Pulmonary artery endothelial cell (primary cell): ENCODE measurements at regions not wholly inside any gene's neighbourhood (a gene's known extent, or its start where the extent isn't known, plus 50 kb on each side); places are given as distances from the start of the nearest gene placed in this dataset.
"Not testable (repeated sequence)": the region's sequence is repeated elsewhere in the genome, so short reads cannot be mapped to it uniquely, and the experiment has no call there.

ENCODE experiments used
- DNase-seq: peaks from one replicate; pipeline ENCODE4 v3.0.0-alpha.2; 2011; ENCODE audit warnings: low read depth, low spot score

DNA sequence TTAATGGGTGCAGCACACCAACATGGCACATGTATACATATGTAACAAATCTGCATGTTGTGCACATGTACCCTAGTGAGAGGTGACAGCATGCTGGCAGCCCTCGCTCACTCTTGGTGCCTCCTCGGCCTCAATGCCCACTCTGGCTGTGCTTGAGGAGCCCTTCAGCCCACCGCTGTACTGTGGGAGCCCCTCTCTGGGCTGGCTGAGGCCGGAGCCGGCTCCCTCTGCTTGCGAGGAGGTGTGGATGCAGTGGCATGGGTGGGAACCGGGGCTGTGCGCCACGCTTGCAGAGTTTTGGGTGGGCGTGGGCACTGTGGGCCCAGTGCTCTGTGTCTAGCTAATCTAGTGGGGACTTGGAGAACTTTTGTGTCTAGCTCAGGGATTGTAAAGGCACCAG lies 315.9 kb upstream of the MAN1A1 start:
- DNase-seq, result not testable (repeated sequence)

GRCh38 chr6:119661628-119662027 lies 312.1 kb upstream of the MAN1A1 start:
- no peak for DNase-seq

DNA sequence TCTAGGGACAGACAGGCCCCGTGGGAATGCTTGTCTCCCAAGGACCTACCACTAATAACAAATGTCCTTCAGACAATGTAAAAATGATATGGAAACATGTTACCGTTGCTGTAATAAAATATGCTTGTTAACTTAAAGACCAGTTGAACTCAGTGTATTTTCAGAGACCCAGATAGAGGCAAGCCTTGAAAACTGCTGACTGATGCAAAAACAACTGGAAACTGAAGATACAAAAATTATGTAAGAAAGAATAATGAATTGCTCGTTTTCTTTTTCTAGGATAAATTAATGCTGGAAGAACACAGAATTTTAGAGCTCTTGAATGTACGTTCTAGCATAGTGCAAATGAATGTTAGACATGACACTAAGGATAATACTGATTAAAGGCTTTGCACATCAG lies 311.5 kb upstream of the MAN1A1 start:
- no peak for DNase-seq

DNA sequence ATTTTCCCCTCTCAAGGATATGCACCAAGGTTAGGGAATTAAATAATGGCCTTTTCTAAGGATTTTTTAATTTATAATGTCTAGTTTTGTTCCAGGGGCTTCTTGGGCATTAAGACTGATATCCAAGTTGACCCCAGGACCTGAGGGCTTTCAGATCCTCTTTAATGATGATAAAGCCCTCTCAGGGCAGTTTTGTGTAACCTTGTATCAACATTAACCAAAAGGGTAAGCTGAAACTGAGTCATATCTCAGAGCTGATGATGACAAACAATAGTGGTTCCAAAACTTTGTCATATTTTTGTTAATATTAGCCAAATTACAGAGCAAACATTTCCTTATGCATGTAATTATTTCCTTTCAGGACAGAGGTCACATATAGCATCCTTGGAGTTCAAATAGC lies 309.4 kb upstream of the MAN1A1 start:
- no peak for DNase-seq

DNA sequence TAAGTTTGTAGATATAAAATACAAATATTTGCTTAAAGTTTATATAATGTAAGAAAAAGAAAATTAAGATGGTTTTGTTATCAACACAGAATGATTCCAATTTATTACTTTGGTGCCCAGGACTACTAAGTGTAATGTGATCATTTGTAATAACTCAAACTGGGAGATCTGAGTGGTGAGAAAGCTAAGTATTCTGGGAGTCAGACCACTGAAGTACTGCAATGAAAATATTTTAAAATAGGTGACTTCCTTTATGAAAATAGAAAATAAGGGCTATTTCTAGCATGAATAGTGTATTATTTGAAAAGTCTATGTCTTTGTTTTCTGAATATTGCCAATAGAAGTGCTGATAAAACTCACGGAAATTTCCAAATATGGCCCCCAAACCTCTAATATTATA lies 305.6 kb upstream of the MAN1A1 start:
- DNase-seq, result no peak

- DNase-seq, result no peak
These were observed 303.8 kb upstream of the MAN1A1 start for GRCh38 chr6:119653329-119653728.

- no peak for DNase-seq
These were observed 300.0 kb upstream of the MAN1A1 start for GRCh38 chr6:119649531-119649930.

DNA sequence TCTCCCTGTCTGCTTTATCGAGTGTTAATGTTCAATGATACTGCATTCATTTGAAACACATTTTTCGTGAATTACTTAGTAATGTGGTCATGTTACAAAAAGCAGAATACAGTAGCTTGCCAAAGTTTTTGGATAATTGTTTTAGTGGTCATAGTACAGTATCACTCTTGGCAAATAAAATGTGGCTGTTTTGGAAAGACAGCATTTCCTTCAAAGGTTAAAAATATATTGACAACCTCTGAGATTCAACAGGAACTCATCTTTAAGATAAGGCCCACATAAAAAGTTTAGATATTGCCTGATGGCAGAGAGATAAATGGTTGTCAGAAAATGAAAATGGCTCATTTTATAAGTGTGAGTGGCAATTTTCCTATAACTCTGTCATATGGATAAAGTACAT lies 297.7 kb upstream of the MAN1A1 start:
- DNase-seq, result no peak

DNA sequence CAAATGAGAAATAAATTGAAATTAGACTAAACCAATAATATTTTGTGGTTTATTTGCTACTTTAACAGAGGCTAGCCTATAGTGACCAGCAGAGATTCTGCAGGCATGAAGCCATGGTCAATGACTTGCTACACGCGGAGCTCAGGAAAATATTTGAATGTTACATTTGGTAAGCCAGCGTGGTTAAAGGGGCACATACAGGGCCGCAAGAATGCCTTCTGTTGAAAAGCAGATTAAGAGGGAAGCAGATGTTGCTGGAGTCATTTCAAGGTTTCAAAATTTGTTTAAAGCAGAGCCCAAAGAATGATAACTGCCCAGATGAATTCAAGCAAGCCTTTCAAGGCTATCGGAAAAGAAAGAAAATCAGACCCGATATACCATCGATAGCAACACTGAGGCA lies 294.3 kb upstream of the MAN1A1 start:
- no peak for DNase-seq

GRCh38 chr6:119637768-119638167 lies 288.2 kb upstream of the MAN1A1 start:
- DNase-seq, result no peak

DNA sequence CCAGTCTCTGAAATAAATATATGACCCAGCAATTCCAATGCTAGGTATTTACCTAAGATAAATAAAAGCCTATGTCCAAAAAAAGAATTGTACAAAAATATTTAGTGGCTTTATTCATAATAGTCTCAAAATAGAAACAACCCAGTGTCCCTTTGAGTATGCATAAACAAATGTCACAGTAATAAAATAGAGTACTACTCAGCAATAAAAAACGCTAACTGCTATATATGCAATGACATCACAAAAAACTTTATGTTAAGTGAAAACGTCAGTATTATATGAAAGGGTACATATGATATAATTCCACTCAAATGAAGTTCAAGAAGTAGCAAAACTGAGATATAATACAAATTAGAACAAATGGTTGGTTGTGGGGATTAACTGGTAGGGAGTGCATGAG lies 286.5 kb upstream of the MAN1A1 start:
- DNase-seq, result no peak

DNA sequence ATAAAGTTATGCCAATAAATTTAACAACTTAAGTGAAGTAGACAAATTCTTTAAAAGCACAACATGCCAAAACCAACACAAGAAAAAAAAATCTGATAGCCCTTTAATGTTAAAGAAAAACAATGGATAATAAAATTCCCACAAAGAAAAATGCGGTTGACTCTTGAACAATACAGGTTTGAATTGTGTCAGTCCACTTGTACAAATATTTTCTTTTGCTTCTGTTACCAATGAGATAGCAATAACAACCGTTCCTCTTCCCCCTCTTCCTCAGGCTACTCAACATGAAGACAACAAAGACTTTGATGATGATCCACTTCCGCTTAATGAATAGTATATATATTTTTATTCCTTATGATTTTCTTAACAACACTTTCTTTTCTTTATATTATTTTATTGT lies 283.9 kb upstream of the MAN1A1 start:
- no peak for DNase-seq

- no peak for DNase-seq
These were observed 281.1 kb upstream of the MAN1A1 start for GRCh38 chr6:119630561-119631192.

DNA sequence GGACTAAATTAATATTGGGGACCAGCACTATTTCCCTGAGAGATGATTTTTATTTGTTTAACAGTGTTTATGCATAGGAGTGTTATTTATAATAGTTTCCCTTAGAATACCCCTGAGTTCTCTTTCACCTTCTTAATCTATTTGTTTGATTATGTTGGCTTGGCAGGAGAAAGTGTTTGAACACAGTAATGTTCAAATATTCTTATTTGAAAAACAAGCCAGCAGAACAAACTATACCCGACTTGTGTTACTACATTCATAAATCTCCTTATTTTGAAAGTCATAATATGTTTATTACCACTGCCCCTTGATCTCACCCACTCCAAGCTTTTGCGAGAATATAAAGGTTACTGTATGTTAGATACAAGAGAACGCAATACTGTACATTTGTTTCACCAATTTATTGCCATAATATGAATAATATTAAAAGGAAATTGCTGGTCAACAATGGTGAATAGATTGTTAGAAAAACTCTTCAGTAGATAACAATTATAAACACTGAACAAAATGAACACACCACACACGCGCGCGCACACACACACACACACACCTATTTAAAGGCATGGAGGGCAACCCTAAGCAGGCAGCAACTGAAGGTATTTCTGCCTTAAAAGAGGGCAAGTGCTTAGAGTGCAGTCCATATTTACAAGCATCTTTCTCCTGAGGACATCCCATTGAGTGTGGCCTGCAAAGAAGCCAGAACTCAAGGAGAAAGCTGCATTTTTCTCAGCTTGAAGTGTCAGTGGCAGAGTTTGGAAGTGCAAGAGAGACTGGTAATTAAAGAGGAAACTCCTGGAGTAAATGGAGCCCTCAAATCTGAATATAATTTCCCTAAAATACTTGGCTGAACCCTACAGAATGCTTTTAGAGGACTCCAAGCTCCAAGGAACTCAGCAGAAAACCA lies 279.4 kb upstream of the MAN1A1 start:
- no peak for DNase-seq

GRCh38 chr6:119627908-119628669 lies 278.5 kb upstream of the MAN1A1 start:
- no peak for DNase-seq

GRCh38 chr6:119626884-119627619 lies 277.5 kb upstream of the MAN1A1 start:
- DNase-seq, result no peak

GRCh38 chr6:119620846-119621555 lies 271.4 kb upstream of the MAN1A1 start:
- no peak for DNase-seq

DNA sequence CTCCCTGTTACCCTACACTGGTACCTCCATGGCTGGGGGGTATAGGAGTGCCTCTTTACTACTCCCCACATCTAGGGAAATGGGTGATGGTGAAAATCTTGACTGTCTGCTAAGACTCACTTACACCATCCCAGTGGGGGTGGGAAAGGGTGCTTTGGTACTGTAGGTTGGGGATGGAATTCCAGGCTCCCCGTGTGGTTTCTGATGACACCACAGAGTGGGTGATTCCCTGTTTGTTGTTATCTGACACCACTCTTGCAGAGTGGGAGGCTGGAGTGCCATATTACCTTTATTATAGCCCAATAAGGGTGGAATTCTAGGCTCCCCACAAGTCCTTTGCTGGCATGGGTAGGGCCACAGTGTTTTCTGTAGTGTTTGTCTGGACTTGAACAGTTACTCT lies 264.6 kb upstream of the MAN1A1 start:
- no peak for DNase-seq

DNA sequence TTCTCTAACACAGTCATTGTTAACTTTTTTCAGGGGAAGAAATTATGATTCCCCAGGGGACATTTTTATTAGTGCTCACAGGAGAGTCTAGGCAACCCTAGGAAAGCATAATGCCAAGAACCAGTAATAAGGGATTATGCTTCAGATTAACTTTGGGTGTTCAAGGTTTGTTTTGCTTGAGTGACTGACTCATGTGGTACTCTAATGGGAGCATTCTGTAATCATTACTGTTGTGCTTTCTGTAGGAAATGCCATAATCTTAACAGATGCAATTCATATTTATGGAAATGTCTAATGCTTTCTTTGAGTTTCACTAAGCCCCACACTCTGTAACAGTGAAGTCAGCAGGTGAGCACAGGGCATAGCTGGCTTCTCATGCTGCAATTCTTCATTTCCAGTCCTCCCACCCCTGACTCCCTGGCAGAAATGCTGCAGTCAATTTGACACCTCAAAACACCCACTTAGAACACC lies 263.4 kb upstream of the MAN1A1 start:
- no peak for DNase-seq

GRCh38 chr6:119612176-119612891 lies 262.8 kb upstream of the MAN1A1 start:
- no peak for DNase-seq
